H1 (cell line): ENCODE measurements at regions not wholly inside any gene's neighbourhood (a gene's known extent, or its start where the extent isn't known, plus 50 kb on each side); places are given as distances from the start of the nearest gene placed in this dataset.

Experiments used
- CTCF ChIA-PET: fragments of 300-600 bp; sonication (Branson Sonifier 250); formaldehyde crosslinking; loops from one replicate; lab custom pipeline; 2021; ENCODE audit not compliant: partially characterized antibody; lab: Charles Lee
- POLR2A ChIA-PET: fragments of 300-600 bp; sonication (Branson Sonifier 250); formaldehyde crosslinking; loops from one replicate; lab custom pipeline; 2021; ENCODE audit warnings: inconsistent platforms; ENCODE audit not compliant: partially characterized antibody; lab: Charles Lee
- DNase-seq, 2 experiments: peaks; one replicate each; pipeline versions ENCODE4 v3.0.0 to v3.0.0-alpha.2; 2010 to 2022; ENCODE audit warnings: low spot score in 2 of 2, low read depth in 1 of 2, mixed read lengths in 1 of 2
- FAIRE-seq: peaks from 2 replicates; lab custom pipeline; 2011; peaks lifted over from hg19 to GRCh38; lab: Jason Lieb, UNC
- H2AFZ ChIP-seq: 2 replicates; pipeline ENCODE4 v1.8.1; 2012; ENCODE audit warnings: low read length, inconsistent platforms
- H2AK5ac ChIP-seq: 2 replicates; pipeline ENCODE4 v1.6.1; 2013; ENCODE audit warnings: low read depth, low read length
- H2BK120ac ChIP-seq: replicated peaks from 2 replicates; pipeline ENCODE3; 2013; ENCODE audit warnings: low read depth, low read length, inconsistent platforms
- H2BK12ac ChIP-seq: 2 replicates; pipeline ENCODE4 v1.6.1; 2013; ENCODE audit warnings: low read depth, low read length
- H2BK15ac ChIP-seq: 2 replicates; pipeline ENCODE4 v1.6.1; 2013; ENCODE audit warnings: low read length
- H2BK20ac ChIP-seq: 2 replicates; pipeline ENCODE4 v1.6.1; 2013; ENCODE audit warnings: low read length
- H2BK5ac ChIP-seq: 2 replicates; pipeline ENCODE4 v1.6.1; 2013; ENCODE audit warnings: low read depth, low read length
- H3K14ac ChIP-seq: 2 replicates; pipeline ENCODE4 v1.6.1; 2013; ENCODE audit warnings: inconsistent platforms; ENCODE audit not compliant: insufficient read length
- H3K18ac ChIP-seq: 2 replicates; pipeline ENCODE4 v1.6.1; 2013; ENCODE audit warnings: low read length; ENCODE audit errors: extremely low read depth
- H3K23ac ChIP-seq: 2 replicates; pipeline ENCODE4 v1.6.1; 2013; ENCODE audit warnings: inconsistent platforms; ENCODE audit not compliant: insufficient read length
- H3K23me2 ChIP-seq: 2 replicates; pipeline ENCODE4 v1.6.1; 2013; ENCODE audit warnings: low read depth, low read length
- H3K27ac ChIP-seq: 2 replicates; pipeline ENCODE4 v1.6.1; 2011; ENCODE audit warnings: low read depth, low read length, inconsistent platforms
- H3K27me3 ChIP-seq, 4 experiments: replicated peaks in 1 of 4; 1 replicate in 1 of 4; 2 replicates in 3 of 4; pipeline versions ENCODE4 v1.6.1 to v1.8.1; 2011 to 2013; ENCODE audit warnings: low read length in 3 of 4, mild to moderate bottlenecking in 3 of 4, inconsistent platforms in 2 of 4, mixed read lengths in 2 of 4, moderate library complexity in 1 of 4; ENCODE audit not compliant: control insufficient read depth in 3 of 4, insufficient read depth in 3 of 4; ENCODE audit errors: extremely low read depth in 1 of 4
- H3K36me3 ChIP-seq, 4 experiments: 2 replicates each; pipeline versions ENCODE4 v1.6.1 to v1.8.1; 2011 to 2013; ENCODE audit warnings: mild to moderate bottlenecking in 4 of 4, low read length in 3 of 4, moderate library complexity in 2 of 4, control low read depth in 1 of 4, inconsistent platforms in 1 of 4; ENCODE audit not compliant: insufficient read depth in 4 of 4, control insufficient read depth in 2 of 4
- H3K4ac ChIP-seq: replicated peaks from 2 replicates; pipeline ENCODE3; 2013; ENCODE audit warnings: low read length, low read depth, mixed read lengths, inconsistent platforms; ENCODE audit not compliant: insufficient read length
- H3K4me1 ChIP-seq, 4 experiments: replicated peaks in 1 of 4; 1 replicate in 1 of 4; 2 replicates in 3 of 4; pipeline versions ENCODE4 v1.6.1 to v1.8.1; 2011 to 2013; ENCODE audit warnings: low read length in 3 of 4, inconsistent platforms in 2 of 4, mixed read lengths in 1 of 4; ENCODE audit not compliant: insufficient read depth in 4 of 4, control insufficient read depth in 3 of 4
- H3K4me2 ChIP-seq, 2 experiments: 2 replicates each; pipeline versions ENCODE4 v1.6.1 to v1.8.1; 2011 to 2013; ENCODE audit warnings: low read depth in 2 of 2, low read length in 2 of 2, control low read depth in 1 of 2, inconsistent platforms in 1 of 2, mild to moderate bottlenecking in 1 of 2; ENCODE audit not compliant: insufficient read depth in 1 of 2
- H3K4me3 ChIP-seq, 4 experiments: fragments of 200-600, 300-600 bp in 1 of 4; sonication (generic), shearing (Covaris generic), sonication (Bioruptor Twin) in 1 of 4; 2 replicates each; pipeline versions ENCODE4 v1.5.1 to v1.8.1; 2011 to 2016; ENCODE audit warnings: low read length in 4 of 4, low read depth in 3 of 4, control low read depth in 2 of 4, inconsistent platforms in 2 of 4, mild to moderate bottlenecking in 2 of 4, mixed read lengths in 1 of 4, moderate library complexity in 1 of 4; ENCODE audit not compliant: insufficient read depth in 2 of 4; ENCODE audit errors: extremely low read depth in 1 of 4
- H3K56ac ChIP-seq: replicated peaks from 2 replicates; pipeline ENCODE3; 2013; ENCODE audit warnings: low read depth, mild to moderate bottlenecking, mixed read lengths, low read length, inconsistent platforms; ENCODE audit not compliant: insufficient read length
- H3K79me1 ChIP-seq: 2 replicates; pipeline ENCODE4 v1.6.1; 2013; ENCODE audit warnings: low read depth, low read length, control low read depth
- H3K79me2 ChIP-seq, 2 experiments: 2 replicates each; pipeline versions ENCODE4 v1.6.1 to v1.8.1; 2012 to 2013; ENCODE audit warnings: low read length in 2 of 2, mild to moderate bottlenecking in 2 of 2, inconsistent platforms in 1 of 2; ENCODE audit not compliant: insufficient read depth in 2 of 2, control insufficient read depth in 1 of 2
- H3K9ac ChIP-seq, 4 experiments: replicated peaks in 1 of 4; 1 replicate in 1 of 4; 2 replicates in 3 of 4; pipeline versions ENCODE4 v1.6.1 to v1.8.1; 2011 to 2013; ENCODE audit warnings: low read depth in 3 of 4, low read length in 3 of 4, control low read depth in 2 of 4, mild to moderate bottlenecking in 2 of 4, moderate library complexity in 2 of 4, inconsistent platforms in 1 of 4; ENCODE audit errors: extremely low read depth in 1 of 4
- H3K9me3 ChIP-seq, 2 experiments: 2 replicates each; pipeline versions ENCODE4 v1.6.1 to v1.8.1; 2012 to 2013; ENCODE audit warnings: mild to moderate bottlenecking in 2 of 2, moderate library complexity in 2 of 2, control low read depth in 1 of 2, inconsistent platforms in 1 of 2, low read depth in 1 of 2, low read length in 1 of 2, mixed read lengths in 1 of 2; ENCODE audit not compliant: insufficient read depth in 2 of 2
- H4K20me1 ChIP-seq, 2 experiments: replicated peaks in 1 of 2; 2 replicates each; pipeline versions ENCODE3 to v1.8.1; 2011 to 2013; ENCODE audit warnings: inconsistent platforms in 2 of 2, low read length in 2 of 2, mild to moderate bottlenecking in 1 of 2; ENCODE audit not compliant: insufficient read depth in 2 of 2, control insufficient read depth in 1 of 2
- H4K5ac ChIP-seq: 2 replicates; pipeline ENCODE4 v1.6.1; 2013; ENCODE audit warnings: low read length, low read depth, mixed read lengths, inconsistent platforms; ENCODE audit not compliant: insufficient read length
- H4K8ac ChIP-seq: 2 replicates; pipeline ENCODE4 v1.8.0; 2013; ENCODE audit warnings: mild to moderate bottlenecking, moderate library complexity, low read length, inconsistent platforms; ENCODE audit not compliant: insufficient read depth; ENCODE audit errors: extremely low read depth
- H4K91ac ChIP-seq: replicated peaks from 2 replicates; pipeline ENCODE3; 2013; ENCODE audit warnings: low read length, mixed read lengths, inconsistent platforms; ENCODE audit not compliant: insufficient read length
- ASH2L ChIP-seq: fragments of 200-600, 300-600 bp; sonication (generic); IDR thresholded peaks from one replicate; pipeline ENCODE4 v1.7.1; 2017; ENCODE audit warnings: low read length
- CEBPB ChIP-seq: IDR thresholded peaks from 2 replicates; pipeline ENCODE4 v1.6.1; 2012; ENCODE audit warnings: low read depth, low read length
- EGR1 ChIP-seq: IDR thresholded peaks from 2 replicates; pipeline ENCODE4 v1.6.1; 2011; ENCODE audit warnings: low read depth, low read length, borderline replicate concordance
- GABPA ChIP-seq: IDR thresholded peaks from 2 replicates; pipeline ENCODE4 v1.6.1; 2011; ENCODE audit warnings: mild to moderate bottlenecking, low read length, moderate library complexity, borderline replicate concordance; ENCODE audit not compliant: insufficient read depth
- GTF2F1 ChIP-seq: IDR thresholded peaks from 2 replicates; pipeline ENCODE4 v1.6.1; 2012; ENCODE audit warnings: low read depth, low read length, improper control_type of control experiment, borderline replicate concordance
- KDM1A ChIP-seq: fragments of 200-600, 300-600 bp; sonication (generic); IDR thresholded peaks from 2 replicates; pipeline ENCODE4 v1.7.1; 2016; ENCODE audit warnings: mild to moderate bottlenecking, low read length, borderline replicate concordance
- POU5F1 ChIP-seq: IDR thresholded peaks from 2 replicates; pipeline ENCODE4 v1.6.1; 2011; ENCODE audit warnings: low read depth, mild to moderate bottlenecking, low read length, moderate library complexity
- RFX5 ChIP-seq: IDR thresholded peaks from 2 replicates; pipeline ENCODE4 v1.6.1; 2011; ENCODE audit warnings: low read depth, low read length, improper control_type of control experiment, borderline replicate concordance
- SIN3A ChIP-seq, 2 experiments: IDR thresholded peaks in 1 of 2; conservative IDR thresholded peaks in 1 of 2; 2 replicates each; pipeline ENCODE4 v1.6.1; 2011 to 2012; ENCODE audit warnings: low read length in 2 of 2, improper control_type of control experiment in 1 of 2, low read depth in 1 of 2, mild to moderate bottlenecking in 1 of 2
- SIX5 ChIP-seq: IDR thresholded peaks from 2 replicates; pipeline ENCODE4 v1.6.1; 2011; ENCODE audit warnings: mild to moderate bottlenecking, low read depth, low read length
- SP1 ChIP-seq: IDR thresholded peaks from 2 replicates; pipeline ENCODE4 v1.6.1; 2011; ENCODE audit warnings: low read depth, low read length
- TAF1 ChIP-seq: IDR thresholded peaks from 2 replicates; pipeline ENCODE4 v1.6.1; 2011; ENCODE audit warnings: mild to moderate bottlenecking, low read depth, low read length
- TCF12 ChIP-seq: IDR thresholded peaks from 2 replicates; pipeline ENCODE4 v1.6.1; 2011; ENCODE audit warnings: low read depth, mild to moderate bottlenecking, low read length
- WGBS, 2 experiments: shearing (Covaris generic) in 1 of 2; methylation state at CpG; one replicate each; pipeline versions ENCODE4 v1.1.6 to v1.1.7; 2013 to 2015; ENCODE audit warnings: low lambda C conversion rate in 2 of 2, mixed read lengths in 2 of 2, inconsistent platforms in 1 of 2, low coverage in 1 of 2, missing lambda C conversion rate in 1 of 2; ENCODE audit not compliant: insufficient replicate concordance in 2 of 2, insufficient coverage in 1 of 2, insufficient read length in 1 of 2; ENCODE audit errors: extremely low coverage in 1 of 2, missing lambda C conversion rate in 1 of 2; 5-methylcytosine and 5-hydroxymethylcytosine counted together
- TF ChIP-seq, protein P1 (sequence below), 3 experiments: IDR thresholded peaks; 1 replicate in 2 of 3; 2 replicates in 1 of 3; pipeline versions ENCODE4 v1.5.1 to v1.6.1; 2011; ENCODE audit warnings: low read length in 3 of 3, mild to moderate bottlenecking in 3 of 3, inconsistent platforms in 2 of 3, low read depth in 1 of 3, moderate library complexity in 1 of 3; ENCODE audit not compliant: insufficient read depth in 1 of 3; ENCODE audit errors: control extremely low read depth in 1 of 3

DNA sequence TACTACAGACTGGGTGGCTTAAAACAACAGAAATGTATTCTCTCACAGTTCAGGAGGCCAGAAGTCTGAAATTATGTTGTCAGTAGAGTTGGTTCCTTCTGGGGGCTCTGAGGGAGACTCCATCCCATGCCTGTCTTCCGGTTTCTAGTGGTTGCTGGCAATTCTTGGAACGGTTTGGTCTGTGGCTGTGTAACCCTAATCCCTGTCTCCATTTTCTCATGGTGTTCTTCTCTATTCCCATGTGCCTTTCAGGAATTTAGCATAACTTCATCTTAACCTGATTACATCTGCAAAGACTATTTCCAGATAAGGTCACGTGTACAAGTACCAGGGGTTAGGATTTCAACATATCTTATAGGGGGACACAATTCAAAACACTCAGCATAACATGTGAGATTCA is 73.2 kb downstream of the FAM241B start:
- no peaks in the 10 kb centered on the region for H3K36me3 ChIP-seq
- H3K9ac ChIP-seq: no peak overlapping the region
- DNase-seq (no peak), FAIRE-seq (no peak)
- H2AFZ ChIP-seq: no peak overlapping the region
- no peak overlapping the region for H2BK12ac ChIP-seq
- H2BK20ac ChIP-seq: no peak overlapping the region
- no peaks in the 10 kb centered on the region for H4K20me1 ChIP-seq
- ChIA-PET POLR2A (no interaction called here), CTCF (interaction anchor here (35.5 kb wide), 1 partner anchor 51 kb away, joined by 992 read pairs; no protein-coding TSS in a partner anchor)
- no peak overlapping the region for H3K23ac ChIP-seq
- H3K4me3 ChIP-seq: no peak overlapping the region
- H3K79me1 ChIP-seq: no peaks in the 10 kb centered on the region
- no peaks in the 10 kb centered on the region for H3K9me3 ChIP-seq
- no peak overlapping the region for H4K91ac ChIP-seq
- no peaks in the 10 kb centered on the region for H3K79me2 ChIP-seq
- H2BK5ac ChIP-seq: no peak overlapping the region
- H3K4ac ChIP-seq: no peak overlapping the region
- WGBS, 2 experiments: 85% methylated on average over 3 of the region's 3 CpGs; no CpG with 5 or more reads in 1 of the 2 experiments
- H3K56ac ChIP-seq: no peak overlapping the region
- no peak overlapping the region for H3K27ac ChIP-seq
- no peak overlapping the region for H2BK15ac ChIP-seq
- H2AK5ac ChIP-seq: no peak overlapping the region
- no peak overlapping the region for H3K18ac ChIP-seq
- H3K4me1 ChIP-seq: no peaks in the 10 kb centered on the region
- H3K27me3 ChIP-seq: no peaks in the 10 kb centered on the region
- no peak overlapping the region for H3K14ac ChIP-seq
- H2BK120ac ChIP-seq: no peak overlapping the region
- no peak overlapping the region for H4K5ac ChIP-seq
- no peak overlapping the region for H3K4me2 ChIP-seq
- no peaks in the 10 kb centered on the region for H3K23me2 ChIP-seq
- no peak overlapping the region for H4K8ac ChIP-seq
- TF ChIP-seq ASH2L (no peak), SIN3A (conservative IDR thresholded peaks at IDR 0.05 in 1 of 2, IDR thresholded peaks at IDR 0.05 in 1 of 2; ENCODE audit: low read depth in 1 of 2, low read length in 2 of 2) (no peak), GTF2F1 (no peak), SP1 (no peak), TCF12 (no peak), RFX5 (no peak), POU5F1 (no peak), TAF1 (no peak), KDM1A (no peak), CEBPB (no peak), SIX5 (no peak), EGR1 (no peak), GABPA (no peak)
- TF ChIP-seq, protein P1, sequence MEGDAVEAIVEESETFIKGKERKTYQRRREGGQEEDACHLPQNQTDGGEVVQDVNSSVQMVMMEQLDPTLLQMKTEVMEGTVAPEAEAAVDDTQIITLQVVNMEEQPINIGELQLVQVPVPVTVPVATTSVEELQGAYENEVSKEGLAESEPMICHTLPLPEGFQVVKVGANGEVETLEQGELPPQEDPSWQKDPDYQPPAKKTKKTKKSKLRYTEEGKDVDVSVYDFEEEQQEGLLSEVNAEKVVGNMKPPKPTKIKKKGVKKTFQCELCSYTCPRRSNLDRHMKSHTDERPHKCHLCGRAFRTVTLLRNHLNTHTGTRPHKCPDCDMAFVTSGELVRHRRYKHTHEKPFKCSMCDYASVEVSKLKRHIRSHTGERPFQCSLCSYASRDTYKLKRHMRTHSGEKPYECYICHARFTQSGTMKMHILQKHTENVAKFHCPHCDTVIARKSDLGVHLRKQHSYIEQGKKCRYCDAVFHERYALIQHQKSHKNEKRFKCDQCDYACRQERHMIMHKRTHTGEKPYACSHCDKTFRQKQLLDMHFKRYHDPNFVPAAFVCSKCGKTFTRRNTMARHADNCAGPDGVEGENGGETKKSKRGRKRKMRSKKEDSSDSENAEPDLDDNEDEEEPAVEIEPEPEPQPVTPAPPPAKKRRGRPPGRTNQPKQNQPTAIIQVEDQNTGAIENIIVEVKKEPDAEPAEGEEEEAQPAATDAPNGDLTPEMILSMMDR (IDR thresholded peaks at IDR 0.05; ENCODE audit: control extremely low read depth in 1 of 3, insufficient read depth in 1 of 3, low read depth in 1 of 3, low read length in 3 of 3): no peak
